Left lung (tissue), 4 donors: ENCODE measurements at regions not wholly inside any gene's neighbourhood (a gene's known extent, or its start where the extent isn't known, plus 50 kb on each side); places are given as distances from the start of the nearest gene placed in this dataset.

Source experiments
- ATAC-seq: fragments of 200-7000 bp; cut with Tn5 transposase; one replicate; pipeline ENCODE4 v1.9.1; 2020; ENCODE audit warnings: moderate library complexity
- DNase-seq, 4 donors: peaks; one replicate each; pipeline ENCODE4 v3.0.0-alpha.2; 2013 to 2020
- H3K27ac ChIP-seq, 2 donors: fragments of 200-600 bp; sonication (generic) in 1 of 2; one replicate each; pipeline versions ENCODE4 v1.5.0 to v1.8.0; 2020 to 2021
- H3K27me3 ChIP-seq, 2 donors: fragments of 200-600 bp; sonication (generic) in 1 of 2; one replicate each; pipeline versions ENCODE4 v1.5.0 to v1.8.0; 2020 to 2021
- H3K36me3 ChIP-seq, 2 donors: fragments of 200-600 bp; sonication (generic) in 1 of 2; one replicate each; pipeline versions ENCODE4 v1.5.0 to v1.8.0; 2020 to 2021
- H3K4me1 ChIP-seq, 2 donors: fragments of 200-600 bp; one replicate each; pipeline ENCODE4 v1.8.0; 2021
- H3K4me3 ChIP-seq, 2 donors: fragments of 200-600 bp; sonication (generic) in 1 of 2; one replicate each; pipeline versions ENCODE4 v1.5.0 to v1.8.0; 2020 to 2021; ENCODE audit warnings: mild to moderate bottlenecking in 1 of 2
- H3K9me3 ChIP-seq, 2 donors: fragments of 200-600 bp; sonication (generic) in 1 of 2; one replicate each; pipeline versions ENCODE4 v1.5.0 to v1.8.0; 2020 to 2021
- intact Hi-C, 2 donors: fragments of 100-400 bp; cut with DNase I; formaldehyde crosslinking; loops; one replicate each; pipeline versions ENCODE4 v1.11.2 to v1.14.2; 2022
- TF ChIP-seq, protein P1 (sequence below), 2 donors: fragments of 200-600 bp; sonication (generic) in 1 of 2; IDR thresholded peaks; one replicate each; pipeline versions ENCODE4 v1.5.0 to v1.8.0; 2021; ENCODE audit warnings: antibody characterized with exemption in 2 of 2
- donor health status: DM: no; HTN: yes; CAD: no.
- donor health status: DM: no; HTN: no; CAD: no.

- intact Hi-C loops: no loop called here
- no peaks in the 10 kb centered on the region for H3K27me3 ChIP-seq
Measured at GRCh38 chr2:175393851-175394250, 212.3 kb upstream of the ATP5MC3 start.

GRCh38 chr2:175383286-175383685 is 201.8 kb upstream of the ATP5MC3 start:
- DNase-seq (no peak), ATAC-seq (no peak)
- intact Hi-C loops: no loop called here
- TF ChIP-seq, protein P1, sequence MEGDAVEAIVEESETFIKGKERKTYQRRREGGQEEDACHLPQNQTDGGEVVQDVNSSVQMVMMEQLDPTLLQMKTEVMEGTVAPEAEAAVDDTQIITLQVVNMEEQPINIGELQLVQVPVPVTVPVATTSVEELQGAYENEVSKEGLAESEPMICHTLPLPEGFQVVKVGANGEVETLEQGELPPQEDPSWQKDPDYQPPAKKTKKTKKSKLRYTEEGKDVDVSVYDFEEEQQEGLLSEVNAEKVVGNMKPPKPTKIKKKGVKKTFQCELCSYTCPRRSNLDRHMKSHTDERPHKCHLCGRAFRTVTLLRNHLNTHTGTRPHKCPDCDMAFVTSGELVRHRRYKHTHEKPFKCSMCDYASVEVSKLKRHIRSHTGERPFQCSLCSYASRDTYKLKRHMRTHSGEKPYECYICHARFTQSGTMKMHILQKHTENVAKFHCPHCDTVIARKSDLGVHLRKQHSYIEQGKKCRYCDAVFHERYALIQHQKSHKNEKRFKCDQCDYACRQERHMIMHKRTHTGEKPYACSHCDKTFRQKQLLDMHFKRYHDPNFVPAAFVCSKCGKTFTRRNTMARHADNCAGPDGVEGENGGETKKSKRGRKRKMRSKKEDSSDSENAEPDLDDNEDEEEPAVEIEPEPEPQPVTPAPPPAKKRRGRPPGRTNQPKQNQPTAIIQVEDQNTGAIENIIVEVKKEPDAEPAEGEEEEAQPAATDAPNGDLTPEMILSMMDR (IDR thresholded peaks at IDR 0.05): no peak
- Histone ChIP-seq H3K36me3 (no peaks in the 10 kb centered on the region), H3K27ac (no peak overlapping the region), H3K4me3 (no peak overlapping the region), H3K4me1 (no peaks in the 10 kb centered on the region), H3K9me3 (peaks cover 0 to 27% of the 10 kb centered on the region in 2 donors), H3K27me3 (no peaks in the 10 kb centered on the region)

More at GRCh38 chr2:175393851-175394250, 212.3 kb upstream of the ATP5MC3 start:
- H3K9me3 ChIP-seq: no peaks in the 10 kb centered on the region
- no peak overlapping the region for H3K27ac ChIP-seq
- H3K36me3 ChIP-seq: no peaks in the 10 kb centered on the region
- TF ChIP-seq, protein P1 (IDR thresholded peaks at IDR 0.05): no peak
- no peak for ATAC-seq
- no peaks in the 10 kb centered on the region for H3K4me1 ChIP-seq
- no peak for DNase-seq
- no peak overlapping the region for H3K4me3 ChIP-seq

DNA sequence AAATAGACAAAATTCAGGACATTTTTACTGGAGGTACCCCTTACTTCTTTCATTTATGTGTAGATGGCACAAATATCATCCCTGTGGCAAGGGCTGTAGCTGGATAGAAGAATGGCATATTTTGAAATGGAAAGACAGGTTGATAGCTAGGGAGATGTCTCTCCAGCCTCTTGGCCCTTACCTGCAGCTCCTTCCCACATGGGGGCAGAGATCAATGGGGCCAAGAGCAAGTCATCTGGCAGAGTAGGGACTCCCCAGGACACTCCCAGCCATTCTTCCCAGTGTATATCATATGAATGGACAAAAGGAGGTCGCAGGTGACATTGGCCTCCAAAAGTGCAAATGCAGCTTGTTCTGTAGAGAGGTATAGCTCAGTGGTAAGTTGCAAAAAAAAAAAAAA is 192.2 kb upstream of the ATP5MC3 start:
- intact Hi-C loops: no loop called here
- Histone ChIP-seq H3K9me3 (no peaks in the 10 kb centered on the region), H3K27me3 (no peaks in the 10 kb centered on the region), H3K27ac (peak overlapping the region in 1 of 2 donors; percentile 64), H3K4me1 (peaks cover 0 to 10% of the 10 kb centered on the region in 2 donors), H3K36me3 (no peaks in the 10 kb centered on the region), H3K4me3 (no peak overlapping the region)
- TF ChIP-seq, protein P1 (IDR thresholded peaks at IDR 0.05): no peak
- no peak for ATAC-seq
- DNase-seq: no peak

GRCh38 chr2:175372704-175373701 is 191.5 kb upstream of the ATP5MC3 start:
- H3K4me3 ChIP-seq: no peak overlapping the region
- peak overlapping the region in 1 of 2 donors; percentile 64 for H3K27ac ChIP-seq
- peak; percentile 21 for ATAC-seq
- H3K27me3 ChIP-seq: no peaks in the 10 kb centered on the region
- H3K9me3 ChIP-seq: no peaks in the 10 kb centered on the region
- no peak for DNase-seq
- TF ChIP-seq, protein P1 (IDR thresholded peaks at IDR 0.05): no peak
- no peaks in the 10 kb centered on the region for H3K36me3 ChIP-seq
- intact Hi-C loops: no loop called here
- H3K4me1 ChIP-seq: peaks cover 0 to 10% of the 10 kb centered on the region in 2 donors

- intact Hi-C loops: no loop called here
- DNase-seq: no peak
- H3K9me3 ChIP-seq: no peaks in the 10 kb centered on the region
- ATAC-seq: no peak
- H3K4me3 ChIP-seq: no peak overlapping the region
- peaks cover 2 to 10% of the 10 kb centered on the region in 2 donors for H3K27me3 ChIP-seq
- H3K4me1 ChIP-seq: peaks cover 0 to 10% of the 10 kb centered on the region in 2 donors
- TF ChIP-seq, protein P1 (IDR thresholded peaks at IDR 0.05): no peak
- H3K27ac ChIP-seq: no peak overlapping the region
- H3K36me3 ChIP-seq: no peaks in the 10 kb centered on the region
Measured at GRCh38 chr2:175371378-175371777, 189.9 kb upstream of the ATP5MC3 start.
